B cell (primary cell): ENCODE measurements at regions not wholly inside any gene's neighbourhood (a gene's known extent, or its start where the extent isn't known, plus 50 kb on each side); places are given as distances from the start of the nearest gene placed in this dataset.

Experiments used
- ATAC-seq: fragments of 200-7000 bp; cut with Tn5 transposase; one replicate; pipeline ENCODE4 v1.10.0; 2021; ENCODE audit warnings: low read depth, mild to moderate bottlenecking, moderate number of reproducible peaks, moderate library complexity
- CTCF ChIA-PET: fragments of 350-600 bp; sonication (Branson Sonifier 250); formaldehyde crosslinking; loops from one replicate; lab custom pipeline; 2021; ENCODE audit warnings: antibody characterized with exemption, inconsistent platforms; lab: Charles Lee
- POLR2A ChIA-PET: fragments of 350-600 bp; sonication (Branson Sonifier 250); formaldehyde crosslinking; loops from one replicate; lab custom pipeline; 2021; ENCODE audit warnings: antibody characterized with exemption; lab: Charles Lee
- DNase-seq: peaks from one replicate; pipeline ENCODE4 v3.0.0; 2013
- H2AFZ ChIP-seq: 2 replicates; pipeline ENCODE4 v1.6.1; 2012; ENCODE audit warnings: mild to moderate bottlenecking, low read depth, low read length; ENCODE audit not compliant: insufficient read depth, poor library complexity, severe bottlenecking
- H3K27ac ChIP-seq, 2 donors: 1 replicate in 1 of 2; 2 replicates in 1 of 2; pipeline ENCODE4 v1.5.1; 2012 to 2013; ENCODE audit warnings: low read length in 2 of 2, mild to moderate bottlenecking in 2 of 2, moderate library complexity in 1 of 2
- H3K27me3 ChIP-seq, 4 experiments: fragments of 200-600 bp in 1 of 4; sonication (generic) in 1 of 4; replicated peaks in 1 of 4; 1 replicate in 2 of 4; 2 replicates in 2 of 4; pipeline versions ENCODE4 v1.6.1 to v1.7.0; 2013 to 2016; ENCODE audit warnings: low read length in 3 of 4, mild to moderate bottlenecking in 2 of 4, mixed read lengths in 1 of 4, moderate library complexity in 1 of 4; ENCODE audit not compliant: insufficient read depth in 4 of 4, control insufficient read depth in 3 of 4; ENCODE audit errors: control extremely low read depth in 1 of 4
- H3K36me3 ChIP-seq, 2 experiments: replicated peaks in 1 of 2; 1 replicate in 1 of 2; 2 replicates in 1 of 2; pipeline versions ENCODE4 v1.6.1 to v1.7.1; 2013; ENCODE audit warnings: low read length in 1 of 2; ENCODE audit not compliant: insufficient read depth in 2 of 2, control insufficient read depth in 1 of 2; ENCODE audit errors: control extremely low read depth in 1 of 2, extremely low read depth in 1 of 2
- H3K4me1 ChIP-seq, 2 donors: fragments of 200-600 bp in 1 of 2; sonication (generic) in 1 of 2; 1 replicate in 1 of 2; 2 replicates in 1 of 2; pipeline versions ENCODE4 v1.5.1 to v1.6.1; 2013 to 2017; ENCODE audit warnings: low read length in 2 of 2; ENCODE audit not compliant: control insufficient read depth in 2 of 2, insufficient read depth in 2 of 2
- H3K4me2 ChIP-seq: replicated peaks from 2 replicates; pipeline ENCODE3; 2012; ENCODE audit warnings: mild to moderate bottlenecking, low read depth, low read length; ENCODE audit not compliant: poor library complexity, severe bottlenecking
- H3K4me3 ChIP-seq, 5 experiments: fragments of 200-600 bp in 1 of 5; sonication (generic) in 1 of 5; 1 replicate in 3 of 5; 2 replicates in 2 of 5; pipeline versions ENCODE4 v1.5.1 to v1.7.0; 2011 to 2016; ENCODE audit warnings: low read length in 4 of 5, mild to moderate bottlenecking in 4 of 5, low read depth in 2 of 5, control low read depth in 1 of 5, moderate library complexity in 1 of 5; ENCODE audit not compliant: insufficient read depth in 1 of 5; ENCODE audit errors: control extremely low read depth in 1 of 5, extremely low read depth in 1 of 5
- H3K79me2 ChIP-seq: fragments of 200-600 bp; sonication (generic); one replicate; pipeline ENCODE4 v1.6.0; 2016; ENCODE audit warnings: low read length; ENCODE audit not compliant: control insufficient read depth, insufficient read depth
- H3K9ac ChIP-seq: fragments of 200-600 bp; sonication (generic); 2 replicates; pipeline ENCODE4 v1.6.1; 2017; ENCODE audit warnings: mild to moderate bottlenecking, low read length, moderate library complexity
- H3K9me3 ChIP-seq, 3 donors: one replicate each; pipeline versions ENCODE4 v1.6.1 to v1.7.1; 2013; ENCODE audit warnings: low read length in 2 of 3; ENCODE audit not compliant: control insufficient read depth in 2 of 3, insufficient read depth in 1 of 3; ENCODE audit errors: control extremely low read depth in 1 of 3
- H4K20me1 ChIP-seq: 2 replicates; pipeline ENCODE4 v1.6.0; 2012; ENCODE audit warnings: mild to moderate bottlenecking, low read length; ENCODE audit not compliant: insufficient read depth, control insufficient read depth, poor library complexity, severe bottlenecking
- H3K27ac Mint-ChIP-seq: one replicate; pipeline ENCODE4 v1.8.0; 2021; ENCODE audit warnings: mixed read lengths
- H3K27me3 Mint-ChIP-seq: one replicate; pipeline ENCODE4 v1.8.0; 2021; ENCODE audit warnings: mixed read lengths
- H3K4me1 Mint-ChIP-seq: one replicate; pipeline ENCODE4 v1.8.0; 2021; ENCODE audit warnings: mixed read lengths
- H3K4me3 Mint-ChIP-seq: one replicate; pipeline ENCODE4 v1.8.0; 2021; ENCODE audit warnings: mixed read lengths
- H3K9me3 Mint-ChIP-seq: one replicate; pipeline ENCODE4 v1.8.0; 2022; ENCODE audit warnings: mixed read lengths; ENCODE audit not compliant: insufficient read depth
- EZH2 ChIP-seq: IDR thresholded peaks from 2 replicates; pipeline ENCODE4 v1.6.1; 2012; ENCODE audit warnings: borderline replicate concordance, low read depth, mild to moderate bottlenecking, moderate library complexity, low read length; ENCODE audit not compliant: insufficient read depth, poor library complexity, severe bottlenecking
- WGBS: methylation state at CpG from one replicate; pipeline ENCODE4 v1.1.5; 2013; ENCODE audit warnings: missing lambda C conversion rate; ENCODE audit not compliant: insufficient coverage; 5-methylcytosine and 5-hydroxymethylcytosine counted together
- intact Hi-C: fragments of 100-400 bp; cut with micrococcal nuclease; formaldehyde crosslinking; loops from one replicate; pipeline ENCODE4 v1.10.0; 2022
- TF ChIP-seq, protein P1 (sequence below): fragments of 200-600 bp; IDR thresholded peaks from one replicate; pipeline ENCODE4 v1.8.0; 2022; ENCODE audit warnings: antibody characterized with exemption, mild to moderate bottlenecking

DNA sequence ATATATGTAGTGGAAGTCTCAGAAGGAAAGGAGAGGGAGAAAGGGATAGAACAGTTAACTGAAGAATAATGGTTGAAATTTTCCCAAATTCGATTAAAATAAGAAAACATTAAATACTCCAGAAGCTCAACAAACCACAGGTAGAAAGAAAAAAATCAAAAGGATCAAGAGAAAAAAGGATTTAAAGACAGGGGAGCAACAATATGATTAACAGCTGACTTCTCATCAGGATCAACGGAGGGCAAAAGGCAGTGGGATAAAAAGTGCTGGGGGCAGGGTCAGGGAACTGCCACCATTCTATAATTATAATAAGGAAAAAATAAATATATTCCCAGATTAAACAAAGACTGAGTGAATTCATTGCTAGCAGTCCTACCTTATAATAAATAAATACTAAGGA, 55.3 kb downstream of the CDKN2C start:
- no peak overlapping the region for H3K27ac ChIP-seq
- no peaks in the 10 kb centered on the region for H3K79me2 ChIP-seq
- Mint-ChIP-seq H3K4me1 (no peaks in the 10 kb centered on the region), H3K9me3 (no peaks in the 10 kb centered on the region), H3K4me3 (no peak overlapping the region), H3K27ac (no peak overlapping the region), H3K27me3 (no peaks in the 10 kb centered on the region)
- no peak for TF ChIP-seq EZH2
- TF ChIP-seq, protein P1, sequence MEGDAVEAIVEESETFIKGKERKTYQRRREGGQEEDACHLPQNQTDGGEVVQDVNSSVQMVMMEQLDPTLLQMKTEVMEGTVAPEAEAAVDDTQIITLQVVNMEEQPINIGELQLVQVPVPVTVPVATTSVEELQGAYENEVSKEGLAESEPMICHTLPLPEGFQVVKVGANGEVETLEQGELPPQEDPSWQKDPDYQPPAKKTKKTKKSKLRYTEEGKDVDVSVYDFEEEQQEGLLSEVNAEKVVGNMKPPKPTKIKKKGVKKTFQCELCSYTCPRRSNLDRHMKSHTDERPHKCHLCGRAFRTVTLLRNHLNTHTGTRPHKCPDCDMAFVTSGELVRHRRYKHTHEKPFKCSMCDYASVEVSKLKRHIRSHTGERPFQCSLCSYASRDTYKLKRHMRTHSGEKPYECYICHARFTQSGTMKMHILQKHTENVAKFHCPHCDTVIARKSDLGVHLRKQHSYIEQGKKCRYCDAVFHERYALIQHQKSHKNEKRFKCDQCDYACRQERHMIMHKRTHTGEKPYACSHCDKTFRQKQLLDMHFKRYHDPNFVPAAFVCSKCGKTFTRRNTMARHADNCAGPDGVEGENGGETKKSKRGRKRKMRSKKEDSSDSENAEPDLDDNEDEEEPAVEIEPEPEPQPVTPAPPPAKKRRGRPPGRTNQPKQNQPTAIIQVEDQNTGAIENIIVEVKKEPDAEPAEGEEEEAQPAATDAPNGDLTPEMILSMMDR: no peak
- H4K20me1 ChIP-seq: no peaks in the 10 kb centered on the region
- no peaks in the 10 kb centered on the region for H3K27me3 ChIP-seq
- H3K9me3 ChIP-seq: no peaks in the 10 kb centered on the region
- ChIA-PET CTCF (interaction anchor here (0.9 kb wide), 1 partner anchor 96 kb away, joined by 3 read pairs; no protein-coding TSS in a partner anchor), POLR2A (no interaction called here)
- WGBS: no CpG with 5 or more reads among the region's 2 CpGs
- H3K4me3 ChIP-seq: no peak overlapping the region
- no peak overlapping the region for H3K4me2 ChIP-seq
- no peak overlapping the region for H3K9ac ChIP-seq
- DNase-seq (no peak), ATAC-seq (no peak)
- H3K4me1 ChIP-seq: no peaks in the 10 kb centered on the region
- intact Hi-C loops: no loop called here
- H2AFZ ChIP-seq: no peak overlapping the region
- H3K36me3 ChIP-seq: no peaks in the 10 kb centered on the region

DNA sequence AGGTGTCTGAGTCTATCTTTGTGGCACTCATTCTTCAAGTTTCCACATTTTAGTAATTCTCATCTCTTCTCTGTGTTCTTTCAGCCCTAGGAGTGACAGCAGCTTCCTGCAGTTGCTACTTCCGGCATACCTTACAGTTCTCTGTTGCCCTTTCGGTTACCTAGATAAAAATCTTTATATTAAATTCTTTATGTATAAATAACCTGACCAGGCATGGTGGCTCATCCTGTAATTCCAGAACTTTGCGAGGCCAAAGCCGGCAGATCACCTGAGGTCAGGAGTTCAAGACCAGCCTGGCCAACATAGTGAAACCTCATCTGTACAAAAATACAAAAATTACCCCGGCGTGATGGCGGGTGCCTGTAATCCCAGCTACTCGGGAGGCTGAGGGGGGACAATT, 62.9 kb downstream of the CDKN2C start:
- intact Hi-C loops: no loop called here
- POLR2A ChIA-PET: no interaction called here
- CTCF ChIA-PET: no interaction called here
- H3K9me3 Mint-ChIP-seq: no peaks in the 10 kb centered on the region
- H3K4me1 ChIP-seq: no peaks in the 10 kb centered on the region
- peaks cover 0 to 4% (median 0%) of the 10 kb centered on the region in 4 experiments for H3K27me3 ChIP-seq
- no peak overlapping the region for H3K9ac ChIP-seq
- H3K4me3 ChIP-seq: no peak overlapping the region
- no peaks in the 10 kb centered on the region for H3K79me2 ChIP-seq
- H3K27ac Mint-ChIP-seq: no peak overlapping the region
- ATAC-seq: no peak
- peaks cover 19% of the 10 kb centered on the region for H3K27me3 Mint-ChIP-seq
- no peaks in the 10 kb centered on the region for H4K20me1 ChIP-seq
- no CpG with 5 or more reads among the region's 8 CpGs for WGBS
- no peak for TF ChIP-seq EZH2
- TF ChIP-seq, protein P1: no peak
- H3K36me3 ChIP-seq: no peaks in the 10 kb centered on the region
- no peak for DNase-seq
- peaks cover 0 to 4% (median 0%) of the 10 kb centered on the region in 3 donors for H3K9me3 ChIP-seq
- no peaks in the 10 kb centered on the region for H3K4me1 Mint-ChIP-seq
- no peak overlapping the region for H3K4me2 ChIP-seq
- H3K4me3 Mint-ChIP-seq: no peak overlapping the region
- no peak overlapping the region for H2AFZ ChIP-seq
- no peak overlapping the region for H3K27ac ChIP-seq
